ENCODE measurements at regions not wholly inside any gene's neighbourhood (a gene's known extent, or its start where the extent isn't known, plus 50 kb on each side); places are given as distances from the start of the nearest gene placed in this dataset.
A peak's percentile ranks its signal among the peaks of the same experiment; 100 is the strongest.

DNA sequence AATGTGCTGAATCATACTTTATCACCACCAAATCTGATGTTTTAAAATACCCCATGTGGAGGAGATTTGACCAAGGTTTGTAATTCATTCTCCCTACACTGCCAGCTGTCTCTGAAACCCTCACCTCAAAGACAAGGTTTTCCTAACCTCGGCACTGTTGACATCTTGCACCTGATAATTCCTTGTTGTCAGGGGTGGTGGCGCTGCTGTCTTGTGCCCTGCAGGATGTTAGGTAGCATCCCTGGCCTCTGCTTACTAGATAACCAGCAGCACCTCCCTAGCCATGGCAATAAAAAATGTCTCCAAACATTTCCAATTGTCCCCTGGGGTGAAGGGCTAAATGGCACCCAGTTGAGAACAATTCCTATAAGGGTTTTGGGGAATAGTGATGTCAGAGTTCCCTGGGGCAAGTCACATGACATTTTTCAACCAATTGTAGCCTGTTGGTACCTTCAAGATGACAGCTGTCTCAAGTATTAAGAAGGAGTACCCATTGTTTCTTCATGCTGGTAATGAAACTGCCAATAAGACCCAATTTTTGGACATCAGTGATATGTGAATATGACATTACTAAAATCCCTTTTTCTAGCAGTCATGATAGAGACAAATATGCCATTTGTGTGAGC, 160.6 kb upstream of the PLCXD3 start:
- FAIRE-seq: no peak

GRCh38 chr5:41670216-41670615, 159.8 kb upstream of the PLCXD3 start:
- no peak for FAIRE-seq

- no peak for FAIRE-seq
Observed at GRCh38 chr5:41661254-41661653, 150.9 kb upstream of the PLCXD3 start.

DNA sequence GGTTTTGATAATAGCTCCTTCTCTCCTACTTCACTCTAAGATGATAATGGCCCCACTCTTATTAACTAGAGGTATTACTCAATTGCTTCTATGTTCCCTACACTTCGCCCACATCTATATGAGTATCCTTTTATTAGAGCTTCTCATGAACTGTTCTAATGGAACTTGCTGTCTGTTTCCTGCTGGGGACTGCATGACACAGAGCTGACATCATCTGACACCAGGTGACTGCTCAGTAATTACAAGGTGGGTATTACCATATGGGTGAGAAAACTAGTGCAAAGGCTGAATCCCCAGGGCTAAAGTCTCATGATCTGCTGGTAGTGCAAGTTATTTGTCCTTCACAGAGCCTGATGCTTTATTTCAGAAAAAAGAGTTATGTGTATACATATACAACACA, 146.2 kb upstream of the PLCXD3 start:
- no peak for FAIRE-seq

GRCh38 chr5:41650131-41650530, 139.7 kb upstream of the PLCXD3 start:
- FAIRE-seq: no peak

- no peak for FAIRE-seq
Observed at GRCh38 chr5:41649659-41650058, 139.3 kb upstream of the PLCXD3 start.

DNA sequence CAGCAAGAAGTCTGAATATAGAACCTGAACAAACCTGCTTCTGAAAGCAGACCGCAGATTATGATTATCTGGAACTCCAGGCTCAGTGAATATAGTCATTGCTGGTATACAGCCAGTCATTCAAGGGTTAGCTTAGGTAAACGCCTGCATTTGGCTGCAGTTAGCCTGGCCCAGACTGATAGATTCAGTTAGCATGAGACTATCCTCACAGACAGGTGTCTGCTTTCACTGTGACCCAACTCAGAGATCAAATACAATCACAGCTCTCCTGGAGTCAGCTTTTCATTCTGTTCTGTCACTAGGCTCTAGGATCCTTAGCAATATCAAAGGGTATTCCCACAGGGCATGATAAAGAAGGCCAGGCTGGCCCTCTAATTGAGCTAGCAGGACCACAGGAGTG, 138.6 kb upstream of the PLCXD3 start:
- no peak for FAIRE-seq

DNA sequence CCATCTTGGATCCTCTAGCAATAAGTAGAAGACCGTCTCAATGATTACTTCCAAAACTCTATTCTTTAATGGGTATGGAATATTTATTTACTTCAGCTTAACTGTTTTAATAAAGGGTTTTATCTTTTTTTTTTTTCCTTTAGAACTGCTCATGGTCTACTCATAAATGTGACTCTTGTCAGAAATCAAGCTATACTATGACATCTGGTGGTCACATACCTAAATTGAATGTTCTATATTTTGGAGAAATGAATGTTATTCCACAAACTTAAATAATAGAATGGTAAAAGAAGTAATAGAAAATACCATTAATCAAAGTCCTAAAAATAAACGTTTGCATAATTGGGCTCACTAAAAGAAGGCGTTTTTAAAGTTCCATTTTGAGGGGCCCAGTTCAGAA, 131.2 kb upstream of the PLCXD3 start:
- peak; percentile 91 for FAIRE-seq

DNA sequence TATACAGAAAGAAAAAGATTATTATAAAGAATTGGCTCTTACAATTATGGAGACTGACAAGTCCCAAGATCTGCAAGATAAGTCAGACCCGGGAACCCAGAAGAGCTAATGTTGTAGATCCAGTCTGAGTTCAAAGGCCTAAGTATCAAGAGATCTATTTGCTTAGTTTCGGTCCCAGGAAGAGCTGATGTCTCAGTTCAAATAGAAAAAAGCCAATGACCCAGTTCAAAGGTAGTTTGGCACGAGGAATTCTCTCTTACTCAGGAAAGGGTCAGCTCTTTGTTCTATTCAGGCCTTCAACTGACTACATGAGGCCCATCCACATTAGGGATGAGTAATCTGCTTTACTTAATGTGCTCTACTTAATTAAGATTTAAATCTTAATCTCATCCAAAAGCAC, 128.3 kb upstream of the PLCXD3 start:
- no peak for FAIRE-seq

DNA sequence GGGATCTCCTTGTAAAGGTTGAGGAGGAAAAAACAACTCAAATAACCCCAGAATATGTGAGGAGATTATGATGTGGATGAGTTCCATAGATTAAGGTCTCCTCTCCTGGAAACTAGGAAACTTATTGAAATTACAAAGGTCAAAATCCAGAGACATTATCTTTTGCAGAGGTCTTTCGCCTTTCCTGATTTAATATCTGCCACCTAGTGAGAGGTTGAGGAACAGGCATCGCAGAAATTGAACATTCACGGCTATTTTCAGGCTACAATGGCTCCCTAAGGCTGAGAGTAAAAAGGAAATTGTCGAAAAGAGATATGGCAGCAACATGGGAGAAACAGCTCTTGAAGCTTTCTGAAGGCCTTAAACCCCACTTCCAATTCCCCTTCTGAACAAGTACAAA, 127.5 kb upstream of the PLCXD3 start:
- FAIRE-seq: no peak

DNA sequence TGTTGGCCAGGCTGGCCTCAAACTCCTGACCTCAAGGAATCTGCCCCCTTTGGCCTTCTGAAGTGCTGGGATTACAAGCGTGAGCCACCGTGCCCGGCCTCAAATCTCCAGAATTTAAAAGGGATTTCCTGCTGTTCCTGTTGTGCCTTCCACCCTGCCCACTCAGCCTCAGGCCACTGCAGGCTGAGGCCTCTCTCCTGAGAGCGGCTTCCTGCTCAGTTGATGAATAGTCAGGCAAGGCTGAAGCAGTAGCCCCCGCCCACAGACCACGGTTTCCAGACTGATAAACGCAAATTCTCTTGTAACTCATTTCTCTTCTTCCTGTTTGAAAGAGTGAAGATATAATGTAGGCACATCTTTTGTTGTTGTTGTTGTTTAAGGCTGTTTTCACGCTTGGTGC, 127.0 kb upstream of the PLCXD3 start:
- no peak for FAIRE-seq

DNA sequence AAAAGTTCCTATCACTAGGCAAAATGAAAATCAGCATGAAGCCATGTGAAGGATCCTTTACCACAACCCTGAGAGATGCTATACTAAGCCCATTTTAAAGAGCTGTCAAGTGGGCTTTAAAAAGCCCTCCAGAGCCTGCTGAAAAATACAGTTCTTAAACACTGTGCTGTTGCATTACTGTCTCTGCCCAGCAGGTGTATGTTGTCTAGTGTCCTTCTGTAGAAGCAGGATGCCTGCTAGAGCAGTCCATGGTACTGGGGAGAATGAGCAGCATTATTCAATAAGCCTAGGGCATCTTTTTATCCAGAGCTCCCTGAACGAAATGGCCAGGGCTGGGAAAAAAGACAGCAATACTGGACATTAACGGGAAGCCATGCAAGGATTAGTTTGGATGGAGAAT, 126.2 kb upstream of the PLCXD3 start:
- FAIRE-seq: no peak

- FAIRE-seq: no peak
Observed at GRCh38 chr5:41629897-41630296, 119.5 kb upstream of the PLCXD3 start.

DNA sequence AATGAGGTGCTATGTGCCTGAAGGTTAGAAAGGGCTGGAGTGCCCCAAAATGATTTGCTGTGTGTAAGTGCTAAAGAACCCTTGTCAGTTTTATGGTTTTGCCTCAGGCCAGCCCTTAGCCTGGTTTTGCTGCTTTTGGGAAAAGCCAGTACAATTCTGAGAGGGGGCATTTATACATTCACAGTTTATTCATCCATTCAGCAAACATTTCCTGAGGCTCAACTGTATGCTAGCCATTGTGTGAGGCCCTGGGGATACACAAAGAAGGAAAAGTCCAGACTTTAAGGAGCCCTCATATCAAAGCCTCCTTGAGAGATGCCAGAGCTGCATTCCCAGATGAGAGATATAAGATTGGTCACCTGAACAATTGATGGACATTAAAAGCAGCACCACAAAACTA, 115.2 kb upstream of the PLCXD3 start:
- no peak for FAIRE-seq

DNA sequence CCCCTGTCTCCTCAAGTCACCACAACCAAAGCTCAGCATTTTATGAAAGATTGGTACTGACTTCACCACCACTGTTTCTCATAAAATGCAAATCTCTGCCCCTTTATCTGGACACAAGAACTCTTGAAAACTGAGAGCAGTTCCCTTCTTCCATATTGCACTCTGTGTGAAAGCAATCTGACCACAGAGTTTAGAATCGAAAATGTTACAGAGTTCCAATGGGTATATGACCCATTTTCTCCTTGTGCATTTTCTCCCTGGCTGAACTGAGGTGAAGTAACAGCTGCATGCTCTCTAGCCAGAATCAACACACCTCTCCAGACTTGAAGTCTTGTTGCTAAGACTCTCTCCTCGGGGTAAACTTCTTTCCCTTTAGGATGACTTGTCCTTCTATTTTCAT, 111.0 kb upstream of the PLCXD3 start:
- no peak for FAIRE-seq

- no peak for FAIRE-seq
Observed at GRCh38 chr5:41617843-41618515, 107.6 kb upstream of the PLCXD3 start.

DNA sequence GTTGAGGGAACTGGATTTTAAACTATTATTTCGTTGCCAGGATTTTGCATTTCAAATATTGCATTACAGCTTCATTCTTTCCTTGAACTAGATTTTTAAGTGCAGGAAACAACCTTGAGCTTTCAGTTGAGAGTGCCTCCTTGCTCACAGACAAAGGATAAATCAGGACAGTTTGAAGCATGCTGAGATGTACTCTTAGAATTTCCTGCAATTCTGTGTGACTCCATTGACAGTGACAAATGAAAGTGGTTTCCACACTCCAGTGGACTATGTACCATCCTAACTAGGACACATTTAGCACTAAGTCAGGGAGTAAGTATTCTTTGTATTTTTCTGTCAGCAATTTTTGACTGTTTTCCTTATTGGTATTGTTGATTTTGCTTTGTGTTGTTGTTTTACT, 100.0 kb upstream of the PLCXD3 start:
- FAIRE-seq: no peak

DNA sequence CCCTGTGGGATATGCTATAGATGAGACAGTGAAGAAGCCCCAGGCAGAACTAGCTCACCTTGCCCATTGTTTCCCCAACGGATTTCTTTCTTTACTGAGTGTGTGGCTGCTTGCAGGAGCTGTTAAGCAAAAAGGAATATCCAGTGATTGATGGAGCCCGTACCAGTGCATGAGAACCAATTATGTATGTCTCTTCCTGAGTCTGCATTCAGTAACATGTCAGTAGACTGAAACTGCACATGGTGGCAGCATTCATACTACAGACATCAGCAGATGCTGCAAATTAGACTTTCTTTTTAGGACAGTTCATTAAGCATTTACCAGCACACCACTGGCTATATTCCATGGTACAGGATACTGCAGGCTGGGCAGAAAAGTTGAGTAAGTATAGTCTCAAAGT, 90.3 kb upstream of the PLCXD3 start:
- no peak for FAIRE-seq

- no peak for FAIRE-seq
Observed at GRCh38 chr5:41598011-41598410, 87.6 kb upstream of the PLCXD3 start.

- no peak for FAIRE-seq
Observed at GRCh38 chr5:41587668-41588067, 77.3 kb upstream of the PLCXD3 start.

DNA sequence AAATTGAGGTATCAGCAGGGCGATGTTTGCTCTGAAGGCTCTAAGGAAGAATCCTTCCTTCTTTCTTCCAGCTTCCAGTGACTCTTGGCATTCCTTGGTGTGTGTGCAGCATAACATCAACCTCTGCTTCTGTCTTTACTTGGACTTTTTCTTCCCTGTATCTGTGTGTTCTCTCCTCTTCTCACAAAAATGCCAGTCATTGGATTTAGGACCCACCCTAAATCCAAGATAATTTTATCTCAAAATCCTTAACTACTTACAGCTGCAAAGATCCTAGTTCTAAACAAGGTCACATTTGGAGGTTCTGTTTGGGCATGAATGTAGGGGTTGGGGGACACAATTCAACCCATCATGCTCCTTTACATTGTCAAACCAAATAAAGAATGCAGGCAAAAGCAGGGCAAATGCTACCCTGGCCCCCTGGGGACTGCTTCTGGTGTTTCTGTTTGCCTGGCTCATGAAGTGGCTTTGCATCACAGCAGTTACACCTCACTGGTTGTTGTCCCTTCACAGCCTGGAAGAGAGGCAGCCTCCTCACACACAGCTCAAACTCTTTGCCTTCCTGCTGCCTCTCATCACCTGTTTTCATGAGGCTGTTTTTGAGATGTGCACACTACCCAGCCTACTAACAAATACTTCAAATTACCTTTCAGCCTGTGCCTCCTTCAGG, 64.8 kb upstream of the PLCXD3 start:
- FAIRE-seq: no peak

- FAIRE-seq: no peak
Observed at GRCh38 chr5:41574391-41574790, 64.0 kb upstream of the PLCXD3 start.

Measured in A204.1 (cell line).